Smooth muscle cell (in vitro differentiated cells): ENCODE measurements at regions not wholly inside any gene's neighbourhood (a gene's known extent, or its start where the extent isn't known, plus 50 kb on each side); places are given as distances from the start of the nearest gene placed in this dataset.

Experiments used
- DNase-seq: peaks from one replicate; lab custom pipeline; 2025; ENCODE audit not compliant: unreplicated experiment; lab: John Stamatoyannopoulos, UW
- H2AFZ ChIP-seq: fragments of 200-600 bp; sonication (generic); 2 replicates; pipeline ENCODE4 v1.6.0; 2016; ENCODE audit warnings: antibody characterized with exemption, low read depth, mild to moderate bottlenecking
- H3F3A ChIP-seq: fragments of 200-600 bp; sonication (generic); 2 replicates; pipeline ENCODE4 v1.6.0; 2017; ENCODE audit warnings: antibody characterized with exemption, low read depth
- H3K27ac ChIP-seq: fragments of 200-600 bp; sonication (generic); 2 replicates; pipeline ENCODE4 v1.5.1; 2016; ENCODE audit warnings: low read depth, mild to moderate bottlenecking
- H3K27me3 ChIP-seq: fragments of 200-600 bp; sonication (generic); 2 replicates; pipeline ENCODE4 v1.6.1; 2016; ENCODE audit warnings: low read depth, mild to moderate bottlenecking
- H3K36me3 ChIP-seq: fragments of 200-600 bp; sonication (generic); 2 replicates; pipeline ENCODE4 v1.5.1; 2016; ENCODE audit warnings: low read depth
- H3K4me1 ChIP-seq: fragments of 200-600 bp; sonication (generic); 2 replicates; pipeline ENCODE4 v1.5.1; 2016; ENCODE audit warnings: low read depth
- H3K4me2 ChIP-seq: fragments of 200-600 bp; sonication (generic); 2 replicates; pipeline ENCODE4 v1.6.0; 2016; ENCODE audit warnings: mild to moderate bottlenecking
- H3K4me3 ChIP-seq: fragments of 200-600 bp; sonication (generic); 2 replicates; pipeline ENCODE4 v1.5.1; 2016; ENCODE audit warnings: mild to moderate bottlenecking
- H3K79me2 ChIP-seq: fragments of 200-600 bp; sonication (generic); 2 replicates; pipeline ENCODE4 v1.6.0; 2016; ENCODE audit warnings: low read depth, mild to moderate bottlenecking
- H3K9ac ChIP-seq: fragments of 200-600 bp; sonication (generic); 2 replicates; pipeline ENCODE4 v1.6.0; 2016; ENCODE audit warnings: low read depth
- H3K9me3 ChIP-seq: fragments of 200-600 bp; sonication (generic); replicated peaks from 2 replicates; pipeline ENCODE4 v1.5.1; 2016; ENCODE audit warnings: low read depth
- H4K20me1 ChIP-seq: fragments of 200-600 bp; sonication (generic); 2 replicates; pipeline ENCODE4 v1.6.0; 2016; ENCODE audit warnings: low read depth
- CTCF ChIP-seq: fragments of 200-600 bp; sonication (generic); IDR thresholded peaks from 2 replicates; pipeline ENCODE4 v1.5.1; 2017; ENCODE audit warnings: borderline replicate concordance, mild to moderate bottlenecking, antibody characterized with exemption; ENCODE audit not compliant: insufficient read depth, poor library complexity, severe bottlenecking
- WGBS: methylation state at CpG from one replicate; pipeline ENCODE4 v1.1.7; 2016; ENCODE audit warnings: low lambda C conversion rate; 5-methylcytosine and 5-hydroxymethylcytosine counted together

GRCh38 chr7:54877683-54878082 is 118.7 kb upstream of the SEC61G start:
- H3K4me1 ChIP-seq = no peaks in the 10 kb centered on the region
- WGBS = 85% methylated on average over 2 of the region's 2 CpGs
- H3K9me3 ChIP-seq = no peaks in the 10 kb centered on the region
- no peak overlapping the region for H3K9ac ChIP-seq
- H3K4me2 ChIP-seq = no peak overlapping the region
- no peaks in the 10 kb centered on the region for H3K79me2 ChIP-seq
- H3K27me3 ChIP-seq = no peaks in the 10 kb centered on the region
- no peak overlapping the region for H3K4me3 ChIP-seq
- H3F3A ChIP-seq = no peaks in the 10 kb centered on the region
- no peaks in the 10 kb centered on the region for H4K20me1 ChIP-seq
- no peak overlapping the region for H3K27ac ChIP-seq
- H3K36me3 ChIP-seq = no peaks in the 10 kb centered on the region
- H2AFZ ChIP-seq = no peak overlapping the region
- no peak for DNase-seq
- TF ChIP-seq CTCF = no peak

- Histone ChIP-seq H3K79me2 (no peaks in the 10 kb centered on the region), H3K27me3 (no peaks in the 10 kb centered on the region), H3K4me2 (no peak overlapping the region), H3K9ac (no peak overlapping the region), H3K9me3 (no peaks in the 10 kb centered on the region), H3K36me3 (no peaks in the 10 kb centered on the region), H3K4me3 (no peak overlapping the region), H4K20me1 (no peaks in the 10 kb centered on the region), H3K27ac (no peak overlapping the region), H2AFZ (no peak overlapping the region), H3K4me1 (no peaks in the 10 kb centered on the region), H3F3A (no peaks in the 10 kb centered on the region)
- no peak for DNase-seq
- 55% methylated on average over 1 of the region's 1 CpG for WGBS
- TF ChIP-seq CTCF = no peak
Measured at GRCh38 chr7:54878339-54878738, 119.3 kb upstream of the SEC61G start.

- no peak overlapping the region for H3K4me2 ChIP-seq
- no peaks in the 10 kb centered on the region for H3K9me3 ChIP-seq
- no peaks in the 10 kb centered on the region for H3K36me3 ChIP-seq
- H3K27ac ChIP-seq = no peak overlapping the region
- no peaks in the 10 kb centered on the region for H3K27me3 ChIP-seq
- H4K20me1 ChIP-seq = no peaks in the 10 kb centered on the region
- peak overlapping the region; percentile 55 for H2AFZ ChIP-seq
- H3K79me2 ChIP-seq = no peaks in the 10 kb centered on the region
- H3K4me3 ChIP-seq = no peak overlapping the region
- WGBS = 78% methylated on average over 2 of the region's 2 CpGs
- no peaks in the 10 kb centered on the region for H3F3A ChIP-seq
- DNase-seq = no peak
- H3K9ac ChIP-seq = no peak overlapping the region
- TF ChIP-seq CTCF = no peak
- no peaks in the 10 kb centered on the region for H3K4me1 ChIP-seq
Measured at GRCh38 chr7:54879776-54880175, 120.8 kb upstream of the SEC61G start.

- 57% methylated on average over 11 of the region's 11 CpGs for WGBS
- H3K27me3 ChIP-seq = no peaks in the 10 kb centered on the region
- no peak for TF ChIP-seq CTCF
- no peak overlapping the region for H3K4me3 ChIP-seq
- H3K9ac ChIP-seq = no peak overlapping the region
- no peaks in the 10 kb centered on the region for H3K4me1 ChIP-seq
- no peaks in the 10 kb centered on the region for H3K36me3 ChIP-seq
- H4K20me1 ChIP-seq = no peaks in the 10 kb centered on the region
- H3K79me2 ChIP-seq = no peaks in the 10 kb centered on the region
- no peak overlapping the region for H3K27ac ChIP-seq
- H2AFZ ChIP-seq = no peak overlapping the region
- no peak for DNase-seq
- no peak overlapping the region for H3K4me2 ChIP-seq
- no peaks in the 10 kb centered on the region for H3F3A ChIP-seq
- H3K9me3 ChIP-seq = no peaks in the 10 kb centered on the region
Measured at GRCh38 chr7:54880326-54880989, 121.4 kb upstream of the SEC61G start.
